ENCODE measurements at regions not wholly inside any gene's neighbourhood (a gene's known extent, or its start where the extent isn't known, plus 50 kb on each side); places are given as distances from the start of the nearest gene placed in this dataset.

DNA sequence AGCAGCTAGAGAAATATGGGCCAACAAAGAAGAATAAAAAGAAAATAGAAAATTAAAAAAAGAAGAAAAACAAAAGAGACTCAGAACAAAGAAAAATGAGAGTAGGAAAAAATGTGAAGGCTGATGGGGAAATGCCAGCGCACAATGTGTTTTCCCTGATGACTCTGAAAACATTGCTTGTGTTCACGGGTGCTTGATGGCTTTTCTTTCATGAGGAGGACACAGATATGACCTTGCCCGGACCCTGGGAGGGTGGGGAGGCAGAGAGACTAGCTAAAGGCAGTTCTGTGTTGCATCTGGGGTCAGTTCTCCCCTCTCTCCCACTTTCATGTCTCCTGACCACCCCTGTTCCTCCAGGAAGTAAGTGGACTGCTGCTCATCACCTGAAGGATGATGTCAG, 125.9 kb downstream of the MOBP start:
- Histone ChIP-seq H3K27me3 (ENCODE audit: insufficient read depth, poor library complexity, severe bottlenecking) (no peaks in the 10 kb centered on the region), H3K27ac (replicated peaks) (no peak overlapping the region), H3K4me3 (replicated peaks; ENCODE audit: insufficient read depth, low read length) (no peak overlapping the region)
- no peak for TF ChIP-seq REST (IDR thresholded peaks at IDR 0.05; ENCODE audit: insufficient replicate concordance, low read depth)
- TF ChIP-seq, protein P1, sequence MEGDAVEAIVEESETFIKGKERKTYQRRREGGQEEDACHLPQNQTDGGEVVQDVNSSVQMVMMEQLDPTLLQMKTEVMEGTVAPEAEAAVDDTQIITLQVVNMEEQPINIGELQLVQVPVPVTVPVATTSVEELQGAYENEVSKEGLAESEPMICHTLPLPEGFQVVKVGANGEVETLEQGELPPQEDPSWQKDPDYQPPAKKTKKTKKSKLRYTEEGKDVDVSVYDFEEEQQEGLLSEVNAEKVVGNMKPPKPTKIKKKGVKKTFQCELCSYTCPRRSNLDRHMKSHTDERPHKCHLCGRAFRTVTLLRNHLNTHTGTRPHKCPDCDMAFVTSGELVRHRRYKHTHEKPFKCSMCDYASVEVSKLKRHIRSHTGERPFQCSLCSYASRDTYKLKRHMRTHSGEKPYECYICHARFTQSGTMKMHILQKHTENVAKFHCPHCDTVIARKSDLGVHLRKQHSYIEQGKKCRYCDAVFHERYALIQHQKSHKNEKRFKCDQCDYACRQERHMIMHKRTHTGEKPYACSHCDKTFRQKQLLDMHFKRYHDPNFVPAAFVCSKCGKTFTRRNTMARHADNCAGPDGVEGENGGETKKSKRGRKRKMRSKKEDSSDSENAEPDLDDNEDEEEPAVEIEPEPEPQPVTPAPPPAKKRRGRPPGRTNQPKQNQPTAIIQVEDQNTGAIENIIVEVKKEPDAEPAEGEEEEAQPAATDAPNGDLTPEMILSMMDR (IDR thresholded peaks at IDR 0.05; ENCODE audit: insufficient read depth, low read length), result no peak
- no peak for TF ChIP-seq GABPA (IDR thresholded peaks at IDR 0.05; ENCODE audit: low read depth)
- no peak for TF ChIP-seq POLR2AphosphoS5 (IDR thresholded peaks at IDR 0.05; ENCODE audit: low read depth)
- TF ChIP-seq SPI1 (IDR thresholded peaks at IDR 0.05; ENCODE audit: borderline replicate concordance, low read depth), result no peak
- DNase-seq (ENCODE audit: low read depth in 1 of 2, low spot score in 1 of 2), result no peak

- no peak for DNase-seq (ENCODE audit: low read depth in 1 of 2, low spot score in 1 of 2)
- no peak overlapping the region for H3K27ac ChIP-seq (replicated peaks)
- H3K4me3 ChIP-seq (replicated peaks; ENCODE audit: insufficient read depth, low read length), result no peak overlapping the region
- TF ChIP-seq REST (IDR thresholded peaks at IDR 0.05; ENCODE audit: insufficient replicate concordance, low read depth), result no peak
- TF ChIP-seq GABPA (IDR thresholded peaks at IDR 0.05; ENCODE audit: low read depth), result no peak
- TF ChIP-seq, protein P1 (IDR thresholded peaks at IDR 0.05; ENCODE audit: insufficient read depth, low read length), result no peak
- TF ChIP-seq POLR2AphosphoS5 (IDR thresholded peaks at IDR 0.05; ENCODE audit: low read depth), result no peak
- no peaks in the 10 kb centered on the region for H3K27me3 ChIP-seq (ENCODE audit: insufficient read depth, poor library complexity, severe bottlenecking)
These were observed 133.8 kb downstream of the MOBP start for GRCh38 chr3:39601241-39601640.

GRCh38 chr3:39605837-39606236, 138.4 kb downstream of the MOBP start:
- no peak for DNase-seq (ENCODE audit: low read depth in 1 of 2, low spot score in 1 of 2)
- no peaks in the 10 kb centered on the region for H3K27me3 ChIP-seq (ENCODE audit: insufficient read depth, poor library complexity, severe bottlenecking)
- no peak overlapping the region for H3K27ac ChIP-seq (replicated peaks)
- no peak overlapping the region for H3K4me3 ChIP-seq (replicated peaks; ENCODE audit: insufficient read depth, low read length)
- TF ChIP-seq, protein P1 (IDR thresholded peaks at IDR 0.05; ENCODE audit: insufficient read depth, low read length), result no peak
- TF ChIP-seq SPI1 (IDR thresholded peaks at IDR 0.05; ENCODE audit: borderline replicate concordance, low read depth), result no peak
- TF ChIP-seq POLR2AphosphoS5 (IDR thresholded peaks at IDR 0.05; ENCODE audit: low read depth), result no peak
- no peak for TF ChIP-seq GABPA (IDR thresholded peaks at IDR 0.05; ENCODE audit: low read depth)
- no peak for TF ChIP-seq REST (IDR thresholded peaks at IDR 0.05; ENCODE audit: insufficient replicate concordance, low read depth)
